ENCODE measurements at regions not wholly inside any gene's neighbourhood (a gene's known extent, or its start where the extent isn't known, plus 50 kb on each side); places are given as distances from the start of the nearest gene placed in this dataset.
A peak's percentile ranks its signal among the peaks of the same experiment; 100 is the strongest.

GRCh38 chr4:26044983-26045382 lies 131.0 kb downstream of the SMIM20 start:
- no peak for DNase-seq (ENCODE audit: low read depth)
- TF ChIP-seq CTCF (conservative IDR thresholded peaks at IDR 0.05; ENCODE audit: low read depth, low read length), result no peak
- no peak overlapping the region for H3K4me3 ChIP-seq (ENCODE audit: low read depth, low read length)

DNA sequence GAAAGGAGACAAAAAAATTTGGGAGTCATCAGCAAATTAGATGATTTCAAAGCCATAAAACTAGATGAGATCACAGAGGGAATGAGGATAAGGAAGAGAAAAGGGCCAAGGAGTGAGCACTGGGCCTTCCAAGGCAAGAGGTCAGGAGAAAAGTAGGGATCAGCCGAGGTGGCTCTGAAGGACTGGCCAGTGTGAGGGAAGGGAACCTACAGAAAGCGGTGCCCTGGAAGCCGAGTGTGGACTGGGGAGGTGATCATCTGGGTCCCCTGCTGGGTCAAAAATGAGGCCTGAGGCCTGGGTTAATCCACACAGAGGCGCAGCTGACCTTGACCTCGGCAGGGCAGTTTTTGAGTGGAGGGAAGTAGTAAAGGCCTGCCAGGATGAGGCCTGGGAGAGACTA lies 133.8 kb downstream of the SMIM20 start:
- H3K4me3 ChIP-seq (ENCODE audit: low read depth, low read length), result no peak overlapping the region
- no peak for DNase-seq (ENCODE audit: low read depth)
- TF ChIP-seq CTCF (conservative IDR thresholded peaks at IDR 0.05; ENCODE audit: low read depth, low read length), result no peak

DNA sequence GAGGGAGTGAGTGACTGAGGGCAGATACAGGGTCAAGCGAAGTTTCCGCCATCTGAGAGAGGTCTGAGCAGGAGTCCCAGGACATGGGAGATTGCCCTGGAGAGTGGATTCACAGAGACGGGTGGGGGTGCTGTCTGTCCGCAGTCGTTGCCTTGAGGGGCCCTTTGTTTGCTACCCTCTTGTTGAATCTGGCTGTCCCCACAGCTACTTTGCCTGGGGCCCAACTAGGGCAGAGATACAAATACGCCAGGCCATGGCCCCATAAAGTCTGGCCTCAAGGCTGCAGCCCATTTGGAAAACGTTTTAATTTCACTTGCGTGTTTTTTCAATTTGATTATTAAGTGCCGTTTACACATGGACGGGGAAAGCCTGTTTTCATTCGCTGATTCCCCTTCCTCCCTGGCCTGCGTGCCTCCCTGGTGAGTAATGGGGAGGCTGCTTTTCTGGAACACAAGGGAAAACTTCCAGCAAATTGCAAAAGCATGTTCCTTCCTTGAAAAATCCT lies 134.4 kb downstream of the SMIM20 start:
- H3K4me3 ChIP-seq (ENCODE audit: low read depth, low read length), result no peak overlapping the region
- peak; percentile 92 for DNase-seq (ENCODE audit: low read depth)
- no peak for TF ChIP-seq CTCF (conservative IDR thresholded peaks at IDR 0.05; ENCODE audit: low read depth, low read length)

DNA sequence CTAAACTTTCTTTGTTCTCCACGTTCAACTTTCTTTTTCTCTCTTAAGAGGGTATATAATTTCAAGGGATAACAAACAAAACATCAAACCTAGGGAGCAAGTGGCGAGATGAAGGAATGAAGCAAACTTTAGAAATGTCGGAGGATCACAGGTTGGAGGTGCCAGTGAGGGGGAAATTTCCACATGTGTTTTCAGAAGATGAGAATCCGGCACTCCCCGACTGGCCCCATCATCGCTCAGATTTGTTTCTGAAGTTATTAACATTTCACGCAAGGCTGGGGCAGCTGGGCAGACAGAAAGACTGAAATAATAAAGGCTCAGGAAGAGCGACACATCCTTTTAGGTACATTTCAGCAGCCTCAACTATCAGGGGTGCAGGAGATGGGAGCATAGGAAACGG lies 134.9 kb downstream of the SMIM20 start:
- H3K4me3 ChIP-seq (ENCODE audit: low read depth, low read length), result no peak overlapping the region
- no peak for TF ChIP-seq CTCF (conservative IDR thresholded peaks at IDR 0.05; ENCODE audit: low read depth, low read length)
- peak; percentile 51 for DNase-seq (ENCODE audit: low read depth)

DNA sequence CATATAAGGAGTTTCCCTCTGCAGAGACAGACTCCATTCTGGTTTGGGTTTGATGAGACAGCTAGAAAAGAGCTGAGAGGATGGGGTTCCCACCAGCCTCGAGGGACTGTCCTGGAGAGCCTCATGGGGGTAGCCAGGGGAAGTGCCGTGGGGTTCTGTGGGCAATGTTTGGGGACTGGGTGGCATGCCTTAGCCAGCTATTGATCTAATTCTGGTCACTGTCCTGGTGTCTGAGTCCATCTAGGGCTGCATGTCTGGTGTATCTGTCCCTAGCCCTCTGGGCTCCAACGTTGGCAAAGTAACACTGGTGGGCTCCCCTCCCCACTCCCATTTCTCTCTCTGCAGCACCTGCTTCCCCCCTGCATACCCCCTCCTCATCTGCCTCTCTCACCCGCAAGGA lies 135.4 kb downstream of the SMIM20 start:
- no peak for DNase-seq (ENCODE audit: low read depth)
- no peak for TF ChIP-seq CTCF (conservative IDR thresholded peaks at IDR 0.05; ENCODE audit: low read depth, low read length)
- no peak overlapping the region for H3K4me3 ChIP-seq (ENCODE audit: low read depth, low read length)

DNA sequence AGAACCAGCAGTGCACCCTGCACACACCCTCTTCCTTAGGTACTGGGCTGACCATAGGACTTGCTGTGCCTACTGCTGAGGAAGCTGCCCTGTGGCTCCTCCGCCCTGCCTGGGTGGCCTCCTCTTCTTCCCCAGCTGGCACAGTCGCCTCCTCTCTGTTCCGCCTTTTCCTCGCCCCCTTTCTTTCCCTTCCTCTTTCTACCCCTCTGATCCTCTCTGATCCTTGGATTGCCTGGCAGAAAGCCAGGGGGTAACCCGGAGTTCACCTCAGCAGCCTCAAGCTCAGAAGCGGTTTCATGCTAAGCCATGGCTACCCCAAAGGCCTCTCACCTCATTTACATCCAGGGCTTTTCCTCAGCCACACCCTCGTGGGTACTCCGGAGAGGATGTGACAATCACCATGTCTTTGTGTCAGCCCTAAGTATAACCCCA lies 136.2 kb downstream of the SMIM20 start:
- TF ChIP-seq CTCF (conservative IDR thresholded peaks at IDR 0.05; ENCODE audit: low read depth, low read length), result no peak
- DNase-seq (ENCODE audit: low read depth), result no peak
- no peak overlapping the region for H3K4me3 ChIP-seq (ENCODE audit: low read depth, low read length)

- DNase-seq (ENCODE audit: low read depth), result no peak
- TF ChIP-seq CTCF (conservative IDR thresholded peaks at IDR 0.05; ENCODE audit: low read depth, low read length), result no peak
Observed at GRCh38 chr4:26050671-26051070, 136.7 kb downstream of the SMIM20 start.

More at GRCh38 chr4:26050671-26051070, 136.7 kb downstream of the SMIM20 start:
- H3K4me3 ChIP-seq (ENCODE audit: low read depth, low read length), result no peak overlapping the region

Measured in choroid plexus epithelial cell (primary cell).